ENCODE measurements at regions not wholly inside any gene's neighbourhood (a gene's known extent, or its start where the extent isn't known, plus 50 kb on each side); places are given as distances from the start of the nearest gene placed in this dataset.

- TF ChIP-seq POLR2A (IDR thresholded peaks at IDR 0.05), result no peak
- TF ChIP-seq, protein P1, sequence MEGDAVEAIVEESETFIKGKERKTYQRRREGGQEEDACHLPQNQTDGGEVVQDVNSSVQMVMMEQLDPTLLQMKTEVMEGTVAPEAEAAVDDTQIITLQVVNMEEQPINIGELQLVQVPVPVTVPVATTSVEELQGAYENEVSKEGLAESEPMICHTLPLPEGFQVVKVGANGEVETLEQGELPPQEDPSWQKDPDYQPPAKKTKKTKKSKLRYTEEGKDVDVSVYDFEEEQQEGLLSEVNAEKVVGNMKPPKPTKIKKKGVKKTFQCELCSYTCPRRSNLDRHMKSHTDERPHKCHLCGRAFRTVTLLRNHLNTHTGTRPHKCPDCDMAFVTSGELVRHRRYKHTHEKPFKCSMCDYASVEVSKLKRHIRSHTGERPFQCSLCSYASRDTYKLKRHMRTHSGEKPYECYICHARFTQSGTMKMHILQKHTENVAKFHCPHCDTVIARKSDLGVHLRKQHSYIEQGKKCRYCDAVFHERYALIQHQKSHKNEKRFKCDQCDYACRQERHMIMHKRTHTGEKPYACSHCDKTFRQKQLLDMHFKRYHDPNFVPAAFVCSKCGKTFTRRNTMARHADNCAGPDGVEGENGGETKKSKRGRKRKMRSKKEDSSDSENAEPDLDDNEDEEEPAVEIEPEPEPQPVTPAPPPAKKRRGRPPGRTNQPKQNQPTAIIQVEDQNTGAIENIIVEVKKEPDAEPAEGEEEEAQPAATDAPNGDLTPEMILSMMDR (IDR thresholded peaks at IDR 0.05), result no peak
Observed at GRCh38 chr10:44566786-44567185, 181.9 kb upstream of the CXCL12 start.
